GM19468 (cell line): ENCODE measurements at regions not wholly inside any gene's neighbourhood (a gene's known extent, or its start where the extent isn't known, plus 50 kb on each side); places are given as distances from the start of the nearest gene placed in this dataset.
"Not testable (repeated sequence)": the region's sequence is repeated elsewhere in the genome, so short reads cannot be mapped to it uniquely, and the experiment has no call there.

Experiments used
- ATAC-seq: cut with Tn5 transposase; IDR thresholded peaks from one replicate; pipeline ENCODE4 v1.9.1; 2021; ENCODE audit warnings: mild to moderate bottlenecking, moderate library complexity, moderate number of reproducible peaks; ENCODE audit not compliant: unreplicated experiment; ENCODE audit errors: extremely low read depth

DNA sequence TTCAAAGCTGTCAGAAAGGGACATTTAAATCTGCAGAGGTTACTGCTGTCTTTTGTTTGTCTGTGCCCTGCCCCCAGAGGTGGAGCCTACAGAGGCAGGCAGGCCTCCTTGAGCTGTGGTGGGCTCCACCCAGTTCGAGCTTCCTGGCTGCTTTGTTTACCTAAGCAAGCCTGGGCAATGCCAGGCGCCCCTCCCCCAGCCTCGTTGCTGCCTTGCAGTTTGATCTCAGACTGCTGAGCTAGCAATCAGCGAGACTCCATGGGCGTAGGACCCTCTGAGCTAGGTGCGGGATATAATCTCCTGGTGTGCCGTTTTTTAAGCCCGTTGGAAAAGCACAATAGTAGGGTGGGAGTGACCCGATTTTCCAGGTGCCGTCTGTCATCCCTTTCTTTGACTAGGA is 86.6 kb upstream of the ZWINT start:
- not testable (repeated sequence) for ATAC-seq

DNA sequence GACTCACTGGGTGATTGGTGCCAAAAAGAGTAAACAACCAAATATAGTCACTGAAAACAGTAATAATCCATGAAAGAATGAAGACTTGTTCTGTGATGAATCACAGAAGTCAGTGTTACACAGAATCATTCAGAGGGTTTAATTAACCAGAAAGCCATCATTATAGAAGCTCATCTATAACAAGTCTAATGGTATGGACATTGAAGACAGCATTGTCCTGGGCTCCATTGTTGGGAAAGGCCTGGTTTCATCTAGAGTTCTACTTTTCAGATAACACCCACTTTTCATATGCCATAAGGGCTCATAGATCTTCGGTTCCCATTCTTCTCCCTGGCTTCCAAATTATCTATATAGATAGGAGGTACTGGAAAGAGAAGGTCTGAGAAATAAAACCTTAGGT is 80.3 kb upstream of the ZWINT start:
- not testable (repeated sequence) for ATAC-seq
